Esophagus squamous epithelium (tissue), 4 donors: ENCODE measurements at regions not wholly inside any gene's neighbourhood (a gene's known extent, or its start where the extent isn't known, plus 50 kb on each side); places are given as distances from the start of the nearest gene placed in this dataset.

Experiments
- POLR2A ChIP-seq, 4 donors: fragments of 450-650 bp; IDR thresholded peaks; one replicate each; pipeline ENCODE4 v1.6.1; 2017; ENCODE audit warnings: antibody characterized with exemption in 4 of 4, mild to moderate bottlenecking in 4 of 4, moderate library complexity in 3 of 4
- TF ChIP-seq, protein P1 (sequence below), 6 experiments: fragments of 450-650 bp in 4 of 6; fragments of 200-600 bp in 2 of 6; sonication (generic) in 2 of 6; IDR thresholded peaks; one replicate each; pipeline ENCODE4 v1.5.1; 2016 to 2019; ENCODE audit warnings: antibody characterized with exemption in 6 of 6, mild to moderate bottlenecking in 4 of 6, moderate library complexity in 4 of 6

DNA sequence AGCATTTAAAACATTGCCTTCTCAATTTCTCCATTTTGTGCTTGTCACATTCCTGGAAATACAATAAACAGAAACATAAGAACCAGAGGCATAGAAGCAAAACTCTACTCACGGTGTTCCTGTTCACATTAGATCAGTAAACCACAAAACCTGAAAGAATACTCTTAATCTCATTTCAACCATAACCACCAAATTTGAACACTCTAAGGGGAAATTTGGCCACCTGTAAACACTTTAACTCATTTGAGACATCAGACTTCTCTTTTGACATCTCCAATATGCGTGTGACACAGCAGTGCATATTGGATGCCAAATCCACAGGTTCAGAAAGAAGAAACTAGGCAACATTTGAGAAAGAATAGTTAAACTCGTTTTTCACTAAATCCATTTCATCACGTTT lies 153.8 kb upstream of the IRAK1BP1 start:
- TF ChIP-seq, protein P1, sequence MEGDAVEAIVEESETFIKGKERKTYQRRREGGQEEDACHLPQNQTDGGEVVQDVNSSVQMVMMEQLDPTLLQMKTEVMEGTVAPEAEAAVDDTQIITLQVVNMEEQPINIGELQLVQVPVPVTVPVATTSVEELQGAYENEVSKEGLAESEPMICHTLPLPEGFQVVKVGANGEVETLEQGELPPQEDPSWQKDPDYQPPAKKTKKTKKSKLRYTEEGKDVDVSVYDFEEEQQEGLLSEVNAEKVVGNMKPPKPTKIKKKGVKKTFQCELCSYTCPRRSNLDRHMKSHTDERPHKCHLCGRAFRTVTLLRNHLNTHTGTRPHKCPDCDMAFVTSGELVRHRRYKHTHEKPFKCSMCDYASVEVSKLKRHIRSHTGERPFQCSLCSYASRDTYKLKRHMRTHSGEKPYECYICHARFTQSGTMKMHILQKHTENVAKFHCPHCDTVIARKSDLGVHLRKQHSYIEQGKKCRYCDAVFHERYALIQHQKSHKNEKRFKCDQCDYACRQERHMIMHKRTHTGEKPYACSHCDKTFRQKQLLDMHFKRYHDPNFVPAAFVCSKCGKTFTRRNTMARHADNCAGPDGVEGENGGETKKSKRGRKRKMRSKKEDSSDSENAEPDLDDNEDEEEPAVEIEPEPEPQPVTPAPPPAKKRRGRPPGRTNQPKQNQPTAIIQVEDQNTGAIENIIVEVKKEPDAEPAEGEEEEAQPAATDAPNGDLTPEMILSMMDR (IDR thresholded peaks at IDR 0.05): no peak
- TF ChIP-seq POLR2A (IDR thresholded peaks at IDR 0.05): no peak
